GM19324 (cell line): ENCODE measurements at regions not wholly inside any gene's neighbourhood (a gene's known extent, or its start where the extent isn't known, plus 50 kb on each side); places are given as distances from the start of the nearest gene placed in this dataset.
"Not testable (repeated sequence)": the region's sequence is repeated elsewhere in the genome, so short reads cannot be mapped to it uniquely, and the experiment has no call there.

Experiments
- ATAC-seq: cut with Tn5 transposase; IDR thresholded peaks from one replicate; pipeline ENCODE4 v1.9.1; 2021; ENCODE audit warnings: mild to moderate bottlenecking, moderate library complexity; ENCODE audit not compliant: unreplicated experiment, low FRiP score

- no peak for ATAC-seq
Measured at GRCh38 chr6:9388596-9388995, 953.3 kb upstream of the SLC35B3 start.

- no peak for ATAC-seq
Measured at GRCh38 chr6:9380568-9380967, 945.2 kb upstream of the SLC35B3 start.

DNA sequence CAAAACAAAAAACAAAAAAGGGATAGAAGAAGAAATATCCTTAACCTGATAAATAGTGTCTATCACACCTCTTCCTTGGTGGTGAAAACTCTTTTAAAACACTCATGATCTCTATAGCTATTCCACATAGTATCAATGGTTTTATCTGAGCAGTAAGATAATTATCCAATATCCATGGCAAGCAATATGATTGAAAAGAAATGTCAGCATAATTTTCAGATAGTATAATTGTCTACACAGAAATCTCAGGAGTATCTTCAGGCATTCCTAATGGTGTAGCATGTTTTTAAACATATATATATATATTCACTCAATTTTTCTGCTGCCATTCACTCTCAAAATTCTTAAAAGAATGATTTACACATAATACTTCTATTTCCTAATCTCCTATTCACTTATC lies 938.0 kb upstream of the SLC35B3 start:
- no peak for ATAC-seq

DNA sequence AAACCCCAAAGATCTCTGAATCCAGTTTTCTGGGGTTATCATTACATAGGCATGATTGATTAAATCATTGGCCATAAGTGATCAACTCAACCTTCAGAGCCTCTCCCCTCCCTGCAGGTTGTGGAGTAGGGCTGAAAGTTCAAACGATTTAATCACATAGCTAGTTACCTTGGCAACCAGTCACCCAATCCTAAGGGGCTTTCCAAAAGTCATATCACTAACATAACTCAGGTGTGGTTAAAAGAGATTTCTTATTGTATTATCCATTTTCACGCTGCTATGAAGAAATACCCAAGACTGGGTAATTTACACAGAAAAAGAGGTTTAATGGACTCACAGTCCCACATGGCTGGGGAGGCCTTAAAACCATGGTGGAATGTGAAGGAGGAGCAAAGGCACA lies 935.1 kb upstream of the SLC35B3 start:
- ATAC-seq: no peak

DNA sequence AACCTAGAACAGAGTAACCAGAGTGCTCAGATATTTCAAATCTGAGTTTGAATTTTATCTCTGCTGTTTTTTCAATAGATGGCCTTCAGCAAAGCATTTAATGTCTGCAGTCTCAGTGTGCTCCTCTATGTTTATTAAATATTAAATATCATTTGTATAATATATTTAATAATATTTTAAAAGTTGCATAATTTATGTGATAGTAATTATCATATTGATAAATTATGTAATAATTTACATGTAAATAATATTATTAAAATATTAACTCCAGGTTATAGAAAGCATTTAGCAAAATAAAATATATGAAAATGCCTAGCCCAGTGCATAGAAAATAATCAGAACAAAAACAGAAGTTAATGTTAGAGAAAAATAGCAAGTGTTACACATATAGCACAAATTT lies 930.0 kb upstream of the SLC35B3 start:
- ATAC-seq: no peak

- ATAC-seq: no peak
Measured at GRCh38 chr6:9361749-9362148, 926.4 kb upstream of the SLC35B3 start.

- no peak for ATAC-seq
Measured at GRCh38 chr6:9360881-9361280, 925.5 kb upstream of the SLC35B3 start.

DNA sequence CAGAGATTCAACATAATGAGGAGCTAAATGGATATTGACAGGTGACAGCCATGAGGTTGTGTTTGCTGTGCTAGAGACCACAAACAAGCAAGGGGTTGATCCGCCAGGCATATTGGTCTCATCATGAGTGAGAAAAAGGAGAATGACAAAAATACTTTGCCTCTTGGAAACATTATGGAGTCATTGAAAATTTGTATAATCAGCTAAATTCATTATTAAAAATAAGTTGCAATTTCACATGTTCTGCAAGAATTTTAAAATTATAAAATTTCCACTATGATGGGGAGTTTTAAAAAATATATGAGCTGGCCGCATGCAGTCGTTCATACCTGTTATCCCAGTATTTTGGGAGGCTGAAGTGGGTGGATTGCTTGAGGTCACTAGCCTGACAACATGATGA lies 912.3 kb upstream of the SLC35B3 start:
- no peak for ATAC-seq

- ATAC-seq: no peak
Measured at GRCh38 chr6:9346923-9347322, 911.6 kb upstream of the SLC35B3 start.

- no peak for ATAC-seq
Measured at GRCh38 chr6:9335431-9335830, 900.1 kb upstream of the SLC35B3 start.

GRCh38 chr6:9334979-9335378 lies 899.6 kb upstream of the SLC35B3 start:
- no peak for ATAC-seq

DNA sequence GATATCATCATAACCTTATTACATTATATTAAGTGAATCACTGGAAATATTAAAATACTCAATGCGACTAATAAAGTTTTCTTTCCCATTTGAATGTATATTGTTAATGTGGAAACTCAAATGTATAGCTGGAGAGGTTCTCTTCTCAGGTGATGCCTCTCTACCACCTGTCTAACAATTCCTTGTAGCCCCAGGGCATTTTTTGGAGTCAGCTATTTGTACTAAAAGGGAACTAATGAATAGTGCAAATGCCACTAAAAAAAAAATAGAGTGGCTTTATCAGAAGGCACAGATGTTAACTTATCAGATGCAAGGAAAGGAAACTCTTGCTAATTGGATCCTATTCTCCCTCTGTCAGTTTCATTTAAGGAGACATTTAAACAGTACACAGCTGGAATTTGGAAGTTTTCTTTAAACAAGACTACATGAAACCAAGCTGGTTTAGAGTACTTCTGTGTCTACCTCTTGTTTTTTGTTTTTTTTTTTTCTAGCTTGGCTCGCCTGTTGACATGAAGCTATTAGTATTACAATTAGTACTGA lies 897.0 kb upstream of the SLC35B3 start:
- ATAC-seq: no peak

DNA sequence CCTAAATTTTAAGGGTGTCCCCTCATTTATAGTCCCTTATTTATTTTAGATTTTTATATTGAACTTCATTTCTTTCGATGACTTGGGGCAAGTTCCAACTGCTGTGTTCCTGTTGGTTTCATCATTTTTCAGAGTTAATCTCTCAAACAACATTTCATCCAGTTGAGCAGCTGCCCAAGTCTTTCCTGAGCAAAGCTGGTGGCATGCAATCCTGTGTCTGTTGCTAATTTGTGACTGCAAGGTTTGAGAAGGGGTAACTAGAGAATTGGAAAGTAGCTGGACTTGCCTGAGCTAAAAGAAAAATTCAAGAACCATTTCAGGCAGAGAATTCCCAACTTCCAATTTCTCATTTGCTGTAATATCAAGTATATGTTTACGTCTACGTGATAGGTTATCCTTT lies 881.5 kb upstream of the SLC35B3 start:
- ATAC-seq: no peak

DNA sequence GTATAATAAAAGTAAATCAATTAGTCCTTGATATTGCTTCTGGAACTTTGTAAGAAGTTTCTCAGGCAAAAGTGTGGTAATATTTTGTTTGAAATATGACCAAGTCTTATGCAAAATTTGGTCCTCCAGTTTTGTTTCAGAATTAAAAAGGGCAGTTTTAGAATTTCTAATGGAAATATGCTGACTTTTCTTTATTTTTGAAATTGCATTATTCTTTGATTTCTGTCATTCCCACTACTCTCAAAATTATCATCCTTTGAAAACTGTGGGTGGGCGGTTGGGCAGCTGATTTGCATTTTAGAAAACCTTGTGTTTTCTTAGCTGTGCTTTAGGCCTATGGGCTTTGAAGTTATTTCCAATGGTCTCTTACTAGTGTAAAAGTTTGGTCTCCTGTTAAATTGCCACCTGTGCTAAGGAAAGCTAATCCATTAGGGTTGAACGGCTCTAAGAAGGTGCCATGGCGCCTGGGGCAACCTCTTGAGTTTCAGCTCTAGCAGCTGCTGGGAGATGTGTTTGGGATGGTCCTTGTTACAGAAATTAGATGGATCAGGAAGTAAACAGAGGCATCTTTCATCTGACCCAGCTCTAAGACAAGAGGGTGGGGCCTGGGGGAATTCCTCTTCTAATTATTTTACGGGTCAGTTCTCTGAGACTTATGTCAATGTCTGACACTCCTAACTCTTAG lies 880.8 kb upstream of the SLC35B3 start:
- no peak for ATAC-seq

DNA sequence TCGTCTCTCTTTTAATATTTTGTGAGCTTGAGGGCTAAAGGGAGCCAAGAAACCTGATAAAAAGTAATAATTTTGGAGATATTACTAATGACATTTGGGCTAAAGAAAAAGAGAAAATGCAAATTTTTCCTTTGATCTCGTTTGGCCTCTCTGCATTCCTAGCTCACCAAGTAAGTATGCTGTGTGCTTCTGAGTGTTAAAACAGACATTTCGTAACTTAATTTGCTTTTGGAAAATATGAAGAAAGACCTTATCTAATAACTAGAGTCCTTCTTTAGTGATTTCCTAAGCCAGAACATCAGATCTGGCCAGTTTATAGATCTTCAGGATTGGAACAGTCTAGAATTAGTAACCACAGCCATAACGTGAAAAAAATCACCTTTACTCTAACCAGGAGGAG lies 872.9 kb upstream of the SLC35B3 start:
- ATAC-seq: no peak

DNA sequence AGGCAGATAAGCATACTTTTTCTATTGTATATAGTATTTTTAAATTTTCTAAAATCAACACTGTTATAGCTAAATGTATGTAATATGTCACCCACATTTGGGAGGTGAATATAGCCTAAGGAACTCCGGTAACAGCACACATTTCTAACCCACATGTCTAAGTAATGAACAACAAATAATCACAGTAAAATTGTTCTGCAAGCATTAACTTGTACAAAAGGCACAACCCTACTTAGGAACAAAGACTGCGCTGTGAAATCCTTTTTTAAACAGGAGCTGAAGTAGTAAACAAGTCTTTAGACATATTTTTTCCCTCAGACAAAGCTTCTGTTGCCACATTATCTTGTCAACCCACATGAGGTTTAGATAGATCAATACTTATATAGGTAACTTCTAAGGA lies 872.4 kb upstream of the SLC35B3 start:
- ATAC-seq: no peak

DNA sequence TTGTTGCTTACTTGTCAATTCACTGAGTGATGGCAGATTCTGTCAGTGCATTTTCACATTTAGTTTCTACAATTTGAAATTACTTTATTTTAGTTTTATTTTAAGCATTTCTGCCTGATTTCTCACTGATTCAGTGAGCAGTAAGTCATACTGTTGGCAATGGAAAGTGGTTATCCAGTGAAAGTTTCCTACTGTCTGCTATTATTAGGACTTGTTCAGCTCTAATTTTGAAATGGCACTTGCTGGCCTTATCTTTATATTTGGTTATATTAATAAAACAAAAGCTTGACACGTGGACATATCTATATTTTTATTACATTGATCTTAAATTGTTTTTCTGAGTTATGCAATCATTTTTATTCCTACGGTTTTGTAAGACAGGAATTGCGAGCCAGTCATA lies 871.8 kb upstream of the SLC35B3 start:
- no peak for ATAC-seq

DNA sequence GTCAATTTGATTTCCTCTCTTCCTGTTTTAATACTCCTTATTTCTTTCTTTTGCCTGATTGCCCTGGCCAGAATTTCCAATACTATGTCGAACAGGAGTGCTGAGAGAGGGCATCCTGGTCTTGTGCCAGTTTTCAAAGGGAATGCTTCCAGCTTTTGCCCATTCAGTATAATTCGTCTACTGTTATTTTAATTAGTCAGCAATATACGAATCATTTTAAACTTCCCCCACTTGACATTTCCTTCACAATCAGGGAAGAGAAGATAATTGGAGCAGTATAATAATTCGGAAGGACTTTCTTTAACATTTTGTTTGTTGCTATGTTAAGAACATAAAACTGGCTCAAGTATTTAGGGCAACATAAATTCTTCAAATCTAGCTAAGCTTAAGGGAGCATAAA lies 860.3 kb upstream of the SLC35B3 start:
- ATAC-seq: no peak

- no peak for ATAC-seq
Measured at GRCh38 chr6:9292975-9293374, 857.6 kb upstream of the SLC35B3 start.

DNA sequence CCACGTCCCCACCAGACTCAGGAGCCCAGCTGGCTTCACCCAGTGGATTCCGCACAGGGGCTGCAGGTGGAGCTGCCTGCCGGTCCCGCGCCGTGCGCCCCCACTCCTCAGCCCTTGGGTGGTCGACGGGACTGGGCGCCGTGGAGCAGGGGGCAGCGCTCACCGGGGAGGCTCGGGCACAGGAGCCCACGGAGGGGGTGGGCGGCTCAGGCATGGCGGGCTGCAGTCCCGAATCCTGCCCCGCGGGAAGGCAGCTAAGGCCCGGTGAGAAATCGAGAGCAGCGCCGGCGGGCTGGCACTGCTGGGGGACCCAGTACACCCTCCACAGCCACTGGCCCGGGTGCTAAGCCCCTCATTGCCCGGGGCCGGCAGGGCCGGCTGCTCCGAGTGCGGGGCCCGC lies 855.0 kb upstream of the SLC35B3 start:
- not testable (repeated sequence) for ATAC-seq

DNA sequence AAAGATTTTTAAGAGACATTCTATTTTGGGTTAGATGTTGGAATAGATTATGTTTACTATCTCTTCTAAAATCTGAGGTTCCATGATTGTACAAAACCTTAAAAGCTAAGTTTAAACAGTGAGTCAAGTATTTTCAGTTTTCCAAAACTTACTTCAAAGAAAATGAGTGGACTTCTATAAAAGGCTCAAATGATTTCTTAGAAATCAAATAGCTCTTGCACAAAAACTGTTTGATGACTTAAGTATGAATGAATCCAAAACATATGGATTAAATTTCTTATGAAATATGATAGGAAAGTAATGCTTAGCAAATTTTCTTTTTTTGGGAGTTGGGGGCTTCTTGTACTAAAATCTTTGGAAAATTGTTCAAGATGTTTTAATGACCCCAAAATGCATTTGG lies 837.3 kb upstream of the SLC35B3 start:
- no peak for ATAC-seq

DNA sequence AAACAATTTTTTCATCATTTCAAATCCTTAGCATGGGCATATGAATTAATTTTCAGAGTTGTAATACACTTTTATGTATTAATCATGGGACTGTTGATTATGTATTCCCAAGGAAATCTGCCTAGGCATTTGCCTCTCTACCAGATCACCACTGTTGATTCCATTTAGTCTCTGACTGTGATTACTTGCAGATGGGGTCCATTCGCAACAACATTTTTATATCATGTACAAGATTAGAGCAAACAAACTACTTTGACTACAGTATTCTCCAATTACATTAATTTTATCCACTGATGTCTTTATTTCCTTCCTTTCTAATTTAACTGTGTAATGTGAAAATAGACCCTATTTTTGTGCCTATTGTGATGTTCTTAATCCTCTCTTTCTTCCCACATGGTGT lies 831.4 kb upstream of the SLC35B3 start:
- no peak for ATAC-seq

DNA sequence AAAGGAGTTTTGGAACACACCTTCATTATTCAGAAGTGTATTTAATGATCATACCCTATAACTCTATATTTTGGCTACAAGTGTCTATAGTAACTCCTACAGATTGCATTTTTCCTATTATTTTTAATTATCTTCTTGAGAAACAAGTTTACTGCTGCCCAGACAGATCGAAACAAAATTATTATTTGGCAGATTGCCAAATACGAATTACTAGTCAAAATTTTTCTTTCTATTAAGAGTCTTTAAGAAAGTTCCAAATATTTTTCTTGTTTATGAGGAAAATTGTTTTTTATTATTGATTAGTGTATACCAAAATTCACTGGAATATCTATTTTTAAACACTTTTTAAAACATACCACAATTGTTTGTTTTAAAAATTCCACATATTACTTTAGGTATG lies 821.9 kb upstream of the SLC35B3 start:
- no peak for ATAC-seq
